NCI-H446 (cell line): ENCODE measurements at regions not wholly inside any gene's neighbourhood (a gene's known extent, or its start where the extent isn't known, plus 50 kb on each side); places are given as distances from the start of the nearest gene placed in this dataset.

Experiments
- DNase-seq, 2 experiments: peaks; one replicate each; lab custom pipeline; 2025; lab: John Stamatoyannopoulos, UW

DNA sequence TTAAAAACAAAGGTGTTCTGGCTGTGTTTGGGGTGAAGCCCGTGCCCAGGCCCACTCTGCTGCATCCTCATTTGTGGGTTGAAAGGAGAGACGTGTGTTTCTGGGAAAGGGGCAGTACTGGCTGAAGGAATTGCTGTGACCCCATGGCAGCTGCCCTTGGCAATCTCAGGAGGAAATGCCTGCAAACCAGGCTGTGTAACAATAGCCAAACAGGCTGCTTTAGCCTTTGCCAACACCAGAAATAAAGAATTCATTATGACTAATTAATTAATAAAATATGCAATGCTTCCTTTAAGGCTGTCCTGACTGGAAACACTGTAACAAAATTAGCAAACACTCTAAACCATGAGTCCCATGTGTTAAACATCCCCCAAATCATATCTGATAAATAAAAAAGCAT, 53.0 kb upstream of the KRR1 start:
- no peak for DNase-seq

GRCh38 chr12:75563351-75563750, 51.9 kb upstream of the KRR1 start:
- no peak for DNase-seq

GRCh38 chr12:75561921-75562320, 50.5 kb upstream of the KRR1 start:
- DNase-seq, result no peak
